BLaER1 (cell line): ENCODE measurements at regions not wholly inside any gene's neighbourhood (a gene's known extent, or its start where the extent isn't known, plus 50 kb on each side); places are given as distances from the start of the nearest gene placed in this dataset.
"Not testable (repeated sequence)": the region's sequence is repeated elsewhere in the genome, so short reads cannot be mapped to it uniquely, and the experiment has no call there.

Experiments used
- H3K27ac ChIP-seq: shearing (Covaris generic); formaldehyde crosslinking; 2 replicates; pipeline ENCODE4 v1.8.1; 2022
- H3K27me3 ChIP-seq: shearing (Covaris generic); formaldehyde crosslinking; 2 replicates; pipeline ENCODE4 v1.8.1; 2022
- H3K36me3 ChIP-seq: shearing (Covaris generic); formaldehyde crosslinking; 2 replicates; pipeline ENCODE4 v1.8.1; 2022
- H3K4me1 ChIP-seq: shearing (Covaris generic); formaldehyde crosslinking; 2 replicates; pipeline ENCODE4 v1.8.1; 2022
- H3K4me2 ChIP-seq: shearing (Covaris generic); formaldehyde crosslinking; 2 replicates; pipeline ENCODE4 v1.8.1; 2022
- H3K4me3 ChIP-seq: shearing (Covaris generic); formaldehyde crosslinking; 2 replicates; pipeline ENCODE4 v1.8.1; 2022
- H3K9ac ChIP-seq: shearing (Covaris generic); formaldehyde crosslinking; 2 replicates; pipeline ENCODE4 v1.8.1; 2022
- H3K9me3 ChIP-seq: shearing (Covaris generic); formaldehyde crosslinking; 2 replicates; pipeline ENCODE4 v1.8.1; 2022
- H4K20me1 ChIP-seq: shearing (Covaris generic); formaldehyde crosslinking; 2 replicates; pipeline ENCODE4 v1.8.1; 2022
- Cebpa-rat ChIP-seq: shearing (Covaris generic); IDR thresholded peaks from 2 replicates; pipeline ENCODE4 v1.8.1; 2022

DNA sequence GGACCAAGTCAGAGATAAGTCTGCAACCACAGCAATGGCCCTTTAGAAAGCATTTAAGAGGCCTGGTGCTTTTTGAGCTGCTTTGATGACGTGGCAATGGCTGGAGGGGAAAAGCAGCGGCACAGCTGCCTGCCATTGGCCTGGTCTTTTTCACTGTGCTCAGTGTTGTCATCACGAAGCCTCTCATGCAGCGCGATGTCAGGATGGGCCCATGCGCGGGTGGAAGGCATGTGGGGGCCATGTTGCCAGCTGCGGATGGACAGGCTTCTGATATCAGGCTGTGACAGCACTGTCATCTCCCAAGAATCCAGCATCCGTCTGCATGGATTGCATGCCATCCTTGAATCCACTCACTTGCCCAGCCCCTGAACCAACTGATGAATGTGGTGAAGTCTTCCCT is 204.5 kb downstream of the ACKR3 start:
- Histone ChIP-seq H3K4me1 (peaks cover 67% of the 10 kb centered on the region), H3K36me3 (no peaks in the 10 kb centered on the region), H3K27me3 (no peaks in the 10 kb centered on the region), H4K20me1 (no peaks in the 10 kb centered on the region), H3K4me3 (no peak overlapping the region), H3K9me3 (no peaks in the 10 kb centered on the region), H3K27ac (no peak overlapping the region), H3K9ac (no peak overlapping the region), H3K4me2 (no peak overlapping the region)
- no peak for TF ChIP-seq Cebpa-rat

DNA sequence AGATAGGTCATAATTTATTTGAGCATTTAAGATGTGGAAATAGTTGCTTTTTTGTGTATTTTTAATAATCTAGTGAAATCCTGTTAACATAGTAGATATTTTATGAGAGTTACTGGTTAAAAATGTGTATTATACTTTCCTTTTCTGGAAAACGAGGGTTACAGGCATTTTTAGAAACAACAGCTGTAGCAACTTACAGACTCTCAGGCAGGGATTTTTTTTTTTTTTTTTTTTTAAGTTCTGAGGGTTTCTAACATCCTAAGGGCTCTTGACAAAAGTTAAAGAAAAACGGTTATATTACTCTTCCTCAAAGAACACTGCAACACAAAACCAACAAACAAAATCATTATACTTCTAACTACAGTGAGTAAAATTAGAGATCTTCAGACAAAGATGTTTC is 205.9 kb downstream of the ACKR3 start:
- H3K9ac ChIP-seq, result no peak overlapping the region
- peaks cover 58% of the 10 kb centered on the region for H3K4me1 ChIP-seq
- H4K20me1 ChIP-seq, result no peaks in the 10 kb centered on the region
- no peak for TF ChIP-seq Cebpa-rat
- no peaks in the 10 kb centered on the region for H3K9me3 ChIP-seq
- peak overlapping the region; percentile 55 for H3K4me2 ChIP-seq
- H3K27ac ChIP-seq, result no peak overlapping the region
- no peak overlapping the region for H3K4me3 ChIP-seq
- H3K36me3 ChIP-seq, result no peaks in the 10 kb centered on the region
- H3K27me3 ChIP-seq, result no peaks in the 10 kb centered on the region

DNA sequence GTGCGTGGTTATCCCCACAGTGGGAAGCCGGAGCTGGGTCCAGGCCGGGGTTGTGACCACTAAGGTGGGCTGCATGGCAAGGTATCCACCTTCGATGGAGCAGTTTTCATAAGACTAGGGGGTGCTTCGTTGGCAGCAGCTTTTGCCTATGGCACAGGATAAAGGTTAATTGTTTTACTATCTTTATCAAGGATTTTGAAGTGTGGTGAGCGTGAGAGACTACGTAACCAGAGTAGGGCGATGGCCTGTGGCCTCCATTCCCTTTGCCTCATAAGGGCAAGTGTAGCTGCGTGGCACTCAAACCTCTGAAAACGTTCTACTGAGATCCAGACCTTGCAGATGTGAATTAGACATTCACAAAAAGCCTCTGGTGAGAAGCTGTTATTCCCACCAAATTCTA is 206.6 kb downstream of the ACKR3 start:
- peaks cover 57% of the 10 kb centered on the region for H3K4me1 ChIP-seq
- no peaks in the 10 kb centered on the region for H3K27me3 ChIP-seq
- H4K20me1 ChIP-seq, result no peaks in the 10 kb centered on the region
- H3K4me3 ChIP-seq, result no peak overlapping the region
- H3K27ac ChIP-seq, result no peak overlapping the region
- TF ChIP-seq Cebpa-rat, result no peak
- peak overlapping the region; percentile 55 for H3K4me2 ChIP-seq
- no peak overlapping the region for H3K9ac ChIP-seq
- no peaks in the 10 kb centered on the region for H3K9me3 ChIP-seq
- no peaks in the 10 kb centered on the region for H3K36me3 ChIP-seq

DNA sequence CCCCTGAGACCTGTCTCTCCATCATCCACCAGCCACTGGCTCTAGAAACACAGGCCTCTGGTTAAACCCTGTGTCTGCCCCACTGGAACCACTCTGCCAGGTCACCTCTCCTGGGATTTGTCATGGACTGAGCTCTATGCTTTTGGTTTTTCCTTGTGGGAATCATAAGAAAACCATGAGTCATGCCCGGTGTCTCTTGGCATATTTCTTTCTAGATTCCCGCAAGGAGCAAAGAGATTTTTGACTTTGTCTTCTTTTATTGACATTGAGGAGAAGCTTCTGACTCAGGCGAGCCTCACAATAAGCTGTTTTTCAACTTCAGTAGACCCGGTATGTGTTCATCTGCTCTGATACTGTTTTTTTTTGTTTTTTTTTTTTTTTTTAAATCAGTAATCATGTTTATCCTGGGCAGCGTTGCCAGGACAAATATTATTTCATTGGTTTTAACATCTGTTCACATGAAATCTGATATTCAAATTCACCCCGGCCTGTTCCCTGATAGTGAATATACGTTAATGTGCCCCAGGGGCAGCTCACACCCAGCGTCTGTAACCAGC is 207.1 kb downstream of the ACKR3 start:
- Histone ChIP-seq H3K9ac (no peak overlapping the region), H4K20me1 (no peaks in the 10 kb centered on the region), H3K27ac (no peak overlapping the region), H3K4me3 (no peak overlapping the region), H3K27me3 (no peaks in the 10 kb centered on the region), H3K4me2 (peak overlapping the region; percentile 55), H3K36me3 (no peaks in the 10 kb centered on the region), H3K4me1 (peaks cover 56% of the 10 kb centered on the region), H3K9me3 (no peaks in the 10 kb centered on the region)
- no peak for TF ChIP-seq Cebpa-rat

DNA sequence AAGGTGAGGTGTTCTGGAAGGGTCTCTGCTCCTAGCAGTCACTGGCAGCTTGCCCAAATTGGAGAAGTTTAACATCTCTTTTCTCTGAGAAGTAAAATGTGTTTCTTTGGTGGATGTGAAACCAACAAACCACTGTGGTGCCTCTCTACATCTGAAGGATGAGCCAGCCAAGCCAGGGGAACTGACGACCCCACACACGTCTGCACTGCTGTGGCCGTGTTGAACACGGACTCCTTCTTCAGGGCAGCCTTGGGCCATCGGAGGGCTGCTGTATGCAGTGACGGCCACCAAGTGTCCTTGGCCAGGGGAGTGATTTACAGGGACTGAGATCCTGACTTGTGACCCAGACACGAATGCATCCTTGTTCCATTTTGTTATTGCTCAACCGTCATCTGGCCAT is 207.8 kb downstream of the ACKR3 start:
- Histone ChIP-seq H4K20me1 (no peaks in the 10 kb centered on the region), H3K27ac (no peak overlapping the region), H3K4me3 (no peak overlapping the region), H3K9ac (no peak overlapping the region), H3K27me3 (no peaks in the 10 kb centered on the region), H3K9me3 (no peaks in the 10 kb centered on the region), H3K4me1 (peaks cover 56% of the 10 kb centered on the region), H3K36me3 (no peaks in the 10 kb centered on the region), H3K4me2 (peak overlapping the region; percentile 55)
- TF ChIP-seq Cebpa-rat, result no peak

DNA sequence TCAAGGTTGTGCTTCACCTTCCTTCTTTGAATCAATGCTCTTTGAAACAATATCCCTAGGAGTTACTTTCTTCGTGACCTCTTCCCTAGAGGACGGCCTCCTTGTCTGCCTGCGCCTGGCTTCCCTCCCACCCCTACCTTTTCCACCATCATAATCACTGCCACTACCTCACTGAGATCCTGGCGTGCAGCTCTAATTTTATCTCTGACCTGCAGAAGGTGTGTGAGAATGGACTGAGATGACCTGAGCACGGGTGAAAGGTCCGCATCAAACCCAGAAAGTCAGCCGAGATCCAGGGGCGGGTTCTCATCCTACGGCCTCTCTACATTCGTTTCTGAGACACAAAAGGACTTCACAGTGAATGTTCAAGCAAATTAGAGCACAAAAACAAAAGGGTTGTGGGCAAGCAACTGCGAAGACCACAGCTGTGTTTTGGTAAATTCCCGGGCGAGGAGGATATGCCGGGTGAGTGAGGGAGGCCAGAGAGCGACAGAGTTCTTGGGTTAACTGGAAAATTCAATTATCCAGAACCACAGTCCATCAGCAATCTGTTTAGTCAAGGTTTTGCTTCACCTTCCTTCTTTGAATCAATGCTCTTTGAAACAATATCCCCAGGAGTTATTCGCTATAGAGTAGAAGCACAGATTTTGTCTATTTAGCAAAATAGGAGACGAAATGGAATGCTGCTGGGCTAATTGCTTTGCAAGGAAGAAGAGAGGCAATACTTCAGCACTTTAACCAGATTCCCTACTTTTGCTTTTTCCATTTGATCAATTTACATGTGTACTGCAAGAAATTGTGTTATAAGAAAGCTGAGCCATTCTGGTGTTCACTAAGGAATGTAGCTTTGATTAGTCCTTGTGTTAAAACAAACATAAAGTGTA is 212.6 kb downstream of the ACKR3 start:
- no peak for TF ChIP-seq Cebpa-rat
- Histone ChIP-seq H3K36me3 (no peaks in the 10 kb centered on the region), H3K9me3 (no peaks in the 10 kb centered on the region; the same call in 1 of the 2 replicates), H3K27me3 (no peaks in the 10 kb centered on the region), H4K20me1 (no peaks in the 10 kb centered on the region), H3K4me1 (peaks cover 34% of the 10 kb centered on the region), H3K27ac (no peak overlapping the region), H3K4me3 (no peak overlapping the region), H3K9ac (no peak overlapping the region), H3K4me2 (no peak overlapping the region)

DNA sequence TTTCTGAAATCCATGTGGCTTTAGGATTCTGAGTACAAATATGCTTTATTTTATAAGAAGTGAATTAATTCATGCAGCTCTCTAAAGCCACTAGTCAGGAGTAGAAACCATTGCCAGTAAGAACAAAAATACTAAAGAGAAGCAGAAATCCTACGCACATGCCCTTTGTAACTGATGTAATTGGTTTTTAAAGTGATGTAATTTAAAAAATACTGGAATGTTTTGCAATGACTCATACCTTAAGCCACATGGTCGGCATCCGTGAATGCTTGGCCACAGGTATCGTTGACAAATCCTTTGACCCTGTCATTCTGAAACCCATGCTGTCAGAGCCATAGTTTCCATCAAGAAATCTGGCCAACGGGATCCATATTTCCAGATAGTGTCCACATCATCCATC is 213.3 kb downstream of the ACKR3 start:
- TF ChIP-seq Cebpa-rat, result no peak
- Histone ChIP-seq H3K27me3 (no peaks in the 10 kb centered on the region), H3K4me2 (no peak overlapping the region)

DNA sequence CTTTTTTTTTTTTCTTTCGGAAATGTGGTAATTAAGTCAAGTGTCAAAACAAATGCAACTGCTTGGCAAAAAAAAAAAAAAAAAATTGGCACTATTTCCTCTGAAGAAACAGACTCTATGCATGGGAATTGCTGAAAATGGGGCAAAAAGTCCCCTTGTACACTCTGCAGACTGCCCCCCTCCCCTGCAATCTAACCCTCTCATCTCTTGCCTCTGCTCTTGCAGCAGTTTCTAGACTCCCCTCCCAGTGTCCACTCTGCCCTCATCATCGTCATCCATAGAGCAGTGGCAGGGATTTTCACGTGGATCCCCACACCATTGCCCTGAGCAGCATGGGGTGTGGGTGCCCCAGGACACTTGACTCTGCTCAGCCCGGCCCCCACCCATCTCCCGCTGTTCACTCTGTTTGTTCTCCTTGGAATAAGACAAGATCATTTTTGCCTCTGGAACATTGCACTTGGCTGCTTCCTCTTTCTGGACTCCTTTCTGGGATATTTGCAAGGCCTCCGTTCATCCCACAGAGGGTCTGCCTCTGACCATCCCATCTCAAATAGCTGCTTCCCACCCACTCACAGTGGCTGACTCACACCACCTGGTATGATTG is 213.9 kb downstream of the ACKR3 start:
- Histone ChIP-seq H3K27ac (no peak overlapping the region), H3K9ac (no peak overlapping the region), H3K27me3 (no peaks in the 10 kb centered on the region), H3K36me3 (no peaks in the 10 kb centered on the region), H3K4me3 (no peak overlapping the region), H3K4me2 (no peak overlapping the region), H3K9me3 (no peaks in the 10 kb centered on the region; the same call in 1 of the 2 replicates), H4K20me1 (no peaks in the 10 kb centered on the region), H3K4me1 (peaks cover 32% of the 10 kb centered on the region)
- TF ChIP-seq Cebpa-rat, result no peak

More for the DNA sequence above, 213.3 kb downstream of the ACKR3 start:
- Histone ChIP-seq H4K20me1 (no peaks in the 10 kb centered on the region), H3K4me3 (no peak overlapping the region), H3K4me1 (peaks cover 34% of the 10 kb centered on the region), H3K9ac (no peak overlapping the region), H3K9me3 (no peaks in the 10 kb centered on the region; the same call in 1 of the 2 replicates), H3K36me3 (no peaks in the 10 kb centered on the region), H3K27ac (no peak overlapping the region)

DNA sequence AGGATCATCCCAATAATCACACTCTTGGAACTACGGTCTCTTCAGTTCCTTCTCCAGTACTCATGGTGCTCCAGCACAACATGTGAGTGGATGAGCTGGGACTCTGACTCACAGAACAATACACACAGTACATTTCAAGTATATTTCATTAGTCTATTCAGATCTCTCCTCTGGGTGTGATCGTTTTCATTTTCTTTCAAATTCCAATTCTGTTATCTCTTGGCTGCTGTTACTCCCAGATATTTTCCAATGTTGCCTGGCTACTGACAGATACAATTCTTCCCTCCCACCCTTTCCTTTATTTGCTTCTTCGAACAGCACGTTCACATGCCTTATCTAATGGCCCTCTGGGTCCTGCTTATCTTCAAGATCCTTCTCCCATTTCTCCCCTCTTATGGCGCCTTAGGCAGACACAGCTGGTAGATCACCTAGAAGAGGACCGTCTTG is 216.0 kb downstream of the ACKR3 start:
- H3K4me3 ChIP-seq, result no peak overlapping the region
- H3K27me3 ChIP-seq, result no peaks in the 10 kb centered on the region
- no peaks in the 10 kb centered on the region for H3K36me3 ChIP-seq
- no peaks in the 10 kb centered on the region; the same call in 1 of the 2 replicates for H3K9me3 ChIP-seq
- no peak overlapping the region for H3K4me2 ChIP-seq
- no peak overlapping the region for H3K9ac ChIP-seq
- TF ChIP-seq Cebpa-rat, result no peak
- peaks cover 25% of the 10 kb centered on the region for H3K4me1 ChIP-seq
- no peak overlapping the region for H3K27ac ChIP-seq
- H4K20me1 ChIP-seq, result no peaks in the 10 kb centered on the region

DNA sequence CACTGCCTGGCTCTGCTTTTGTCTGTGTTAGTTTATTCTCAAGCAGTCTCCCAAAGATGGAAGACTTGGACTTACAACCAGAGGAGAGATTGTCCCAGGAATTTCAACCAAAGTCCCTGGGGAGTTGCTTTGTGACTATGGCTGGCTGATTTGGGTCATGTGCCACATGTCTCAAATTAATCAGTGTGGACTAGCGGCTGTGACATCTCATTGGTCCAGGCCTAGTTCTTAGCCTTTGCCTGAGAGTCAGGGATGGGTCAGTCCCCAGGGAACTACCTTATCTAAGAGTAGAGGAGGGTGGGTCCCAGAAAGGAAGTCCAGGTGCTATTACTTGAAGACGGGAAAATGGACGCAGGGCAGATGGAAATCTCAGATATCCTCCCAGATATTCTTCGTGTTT is 217.1 kb downstream of the ACKR3 start:
- Histone ChIP-seq H3K27ac (no peak overlapping the region), H3K4me3 (no peak overlapping the region), H3K4me2 (no peak overlapping the region), H4K20me1 (no peaks in the 10 kb centered on the region), H3K36me3 (no peaks in the 10 kb centered on the region), H3K9me3 (no peaks in the 10 kb centered on the region; the same call in 1 of the 2 replicates), H3K4me1 (peaks cover 25% of the 10 kb centered on the region), H3K9ac (no peak overlapping the region), H3K27me3 (no peaks in the 10 kb centered on the region)
- TF ChIP-seq Cebpa-rat, result no peak

DNA sequence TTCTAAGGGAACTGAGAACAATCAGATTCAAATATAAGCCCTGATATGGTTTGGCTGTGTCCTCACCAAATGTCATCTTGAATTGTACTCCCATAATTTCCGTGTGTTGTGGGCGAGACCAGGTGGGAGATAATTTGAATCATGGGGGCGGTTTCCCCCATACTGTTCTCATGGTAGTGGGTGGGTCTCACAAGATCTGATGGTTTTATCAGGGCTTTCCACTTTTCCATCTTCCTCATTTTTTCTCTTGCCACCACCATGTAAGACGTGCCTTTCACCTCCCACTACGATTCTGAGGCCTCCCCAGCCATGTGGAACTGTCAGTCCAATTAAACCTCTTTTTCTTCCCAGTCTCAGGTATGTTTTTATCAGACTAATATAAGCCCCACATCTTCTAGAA is 217.8 kb downstream of the ACKR3 start:
- Histone ChIP-seq H3K4me1 (peaks cover 19% of the 10 kb centered on the region), H3K4me2 (peak overlapping the region; percentile 15)
- not testable (repeated sequence) for H3K27ac ChIP-seq, H3K36me3 ChIP-seq, H4K20me1 ChIP-seq, H3K9me3 ChIP-seq, H3K9ac ChIP-seq, H3K27me3 ChIP-seq, H3K4me3 ChIP-seq
